SK-N-SH treated with all-trans-retinoic acid at 6 μM for 48 hours (cell line): ENCODE measurements at regions not wholly inside any gene's neighbourhood (a gene's known extent, or its start where the extent isn't known, plus 50 kb on each side); places are given as distances from the start of the nearest gene placed in this dataset.

ENCODE experiments used
- ARNTL ChIP-seq: fragments of 450-650 bp; formaldehyde crosslinking; IDR thresholded peaks from 2 replicates; pipeline ENCODE4 v1.5.0; 2020; ENCODE audit warnings: low read depth, mild to moderate bottlenecking, moderate library complexity, borderline replicate concordance
- CREB5 ChIP-seq: fragments of 250-450 bp; sonication (Bioruptor Pico); IDR thresholded peaks from 2 replicates; pipeline ENCODE4 v1.5.1; 2020; ENCODE audit warnings: low read depth, mild to moderate bottlenecking, moderate library complexity
- CSDC2 ChIP-seq: fragments of 250-450 bp; sonication (Bioruptor Pico); IDR thresholded peaks from 2 replicates; pipeline ENCODE4 v1.5.0; 2020; ENCODE audit warnings: mild to moderate bottlenecking, moderate library complexity
- CSRNP3 ChIP-seq: fragments of 250-450 bp; sonication (Bioruptor Pico); IDR thresholded peaks from 2 replicates; pipeline ENCODE4 v1.5.1; 2021; ENCODE audit warnings: mild to moderate bottlenecking, moderate library complexity
- GLIS3 ChIP-seq: fragments of 250-450 bp; sonication (Bioruptor Pico); IDR thresholded peaks from 2 replicates; pipeline ENCODE4 v1.5.0; 2020; ENCODE audit warnings: mild to moderate bottlenecking, moderate library complexity
- ISL1 ChIP-seq: fragments of 250-450 bp; sonication (Bioruptor Pico); IDR thresholded peaks from 2 replicates; pipeline ENCODE4 v2.1.2; 2022; ENCODE audit warnings: mild to moderate bottlenecking, moderate library complexity
- OSR1 ChIP-seq: fragments of 250-450 bp; sonication (Bioruptor Pico); IDR thresholded peaks from 2 replicates; pipeline ENCODE4 v1.8.0; 2022; ENCODE audit warnings: moderate library complexity, mild to moderate bottlenecking, inconsistent platforms
- TOX ChIP-seq: fragments of 250-450 bp; sonication (Bioruptor Pico); IDR thresholded peaks from 2 replicates; pipeline ENCODE4 v1.8.0; 2021; ENCODE audit warnings: mild to moderate bottlenecking, moderate library complexity, borderline replicate concordance
- TSHZ2 ChIP-seq: fragments of 250-450 bp; sonication (Bioruptor Pico); IDR thresholded peaks from 2 replicates; pipeline ENCODE4 v1.5.0; 2020; ENCODE audit warnings: mild to moderate bottlenecking, moderate library complexity
- ZC3H10 ChIP-seq: fragments of 250-450 bp; sonication (Bioruptor Pico); IDR thresholded peaks from 2 replicates; pipeline ENCODE4 v1.5.1; 2021; ENCODE audit warnings: mild to moderate bottlenecking, moderate library complexity
- ZFP3 ChIP-seq: fragments of 250-450 bp; sonication (Bioruptor Pico); IDR thresholded peaks from 2 replicates; pipeline ENCODE4 v1.5.0; 2020; ENCODE audit warnings: mild to moderate bottlenecking, moderate library complexity
- ZFP30 ChIP-seq: fragments of 450-650 bp; formaldehyde crosslinking; IDR thresholded peaks from 2 replicates; pipeline ENCODE4 v1.5.0; 2022; ENCODE audit warnings: mild to moderate bottlenecking, moderate library complexity
- TF ChIP-seq, protein P1 (sequence below): fragments of 250-450 bp; sonication (Bioruptor Pico); IDR thresholded peaks from 2 replicates; pipeline ENCODE4 v1.8.0; 2020; ENCODE audit warnings: mild to moderate bottlenecking, moderate library complexity, borderline replicate concordance
- TF ChIP-seq, protein P2 (sequence below): fragments of 250-450 bp; sonication (Bioruptor Pico); IDR thresholded peaks from 2 replicates; pipeline ENCODE4 v1.8.0; 2021; ENCODE audit warnings: low read depth, mild to moderate bottlenecking, moderate library complexity, borderline replicate concordance

GRCh38 chr5:58054018-58054417 lies 405.9 kb downstream of the PLK2 start:
- TF ChIP-seq, protein P1, sequence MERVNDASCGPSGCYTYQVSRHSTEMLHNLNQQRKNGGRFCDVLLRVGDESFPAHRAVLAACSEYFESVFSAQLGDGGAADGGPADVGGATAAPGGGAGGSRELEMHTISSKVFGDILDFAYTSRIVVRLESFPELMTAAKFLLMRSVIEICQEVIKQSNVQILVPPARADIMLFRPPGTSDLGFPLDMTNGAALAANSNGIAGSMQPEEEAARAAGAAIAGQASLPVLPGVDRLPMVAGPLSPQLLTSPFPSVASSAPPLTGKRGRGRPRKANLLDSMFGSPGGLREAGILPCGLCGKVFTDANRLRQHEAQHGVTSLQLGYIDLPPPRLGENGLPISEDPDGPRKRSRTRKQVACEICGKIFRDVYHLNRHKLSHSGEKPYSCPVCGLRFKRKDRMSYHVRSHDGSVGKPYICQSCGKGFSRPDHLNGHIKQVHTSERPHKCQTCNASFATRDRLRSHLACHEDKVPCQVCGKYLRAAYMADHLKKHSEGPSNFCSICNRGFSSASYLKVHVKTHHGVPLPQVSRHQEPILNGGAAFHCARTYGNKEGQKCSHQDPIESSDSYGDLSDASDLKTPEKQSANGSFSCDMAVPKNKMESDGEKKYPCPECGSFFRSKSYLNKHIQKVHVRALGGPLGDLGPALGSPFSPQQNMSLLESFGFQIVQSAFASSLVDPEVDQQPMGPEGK (CRISPR knock-in tag): no peak
- TF ChIP-seq GLIS3 (CRISPR knock-in tag) (no peak), CSRNP3 (CRISPR knock-in tag) (no peak), ZFP30 (CRISPR knock-in tag) (no peak), ZFP3 (CRISPR knock-in tag) (no peak), TOX (CRISPR knock-in tag) (no peak), ISL1 (CRISPR knock-in tag) (no peak), CREB5 (CRISPR knock-in tag) (no peak), ARNTL (CRISPR knock-in tag) (no peak), OSR1 (CRISPR knock-in tag) (no peak), TSHZ2 (CRISPR knock-in tag) (no peak), ZC3H10 (CRISPR knock-in tag) (no peak), CSDC2 (no peak)
- TF ChIP-seq, protein P2, sequence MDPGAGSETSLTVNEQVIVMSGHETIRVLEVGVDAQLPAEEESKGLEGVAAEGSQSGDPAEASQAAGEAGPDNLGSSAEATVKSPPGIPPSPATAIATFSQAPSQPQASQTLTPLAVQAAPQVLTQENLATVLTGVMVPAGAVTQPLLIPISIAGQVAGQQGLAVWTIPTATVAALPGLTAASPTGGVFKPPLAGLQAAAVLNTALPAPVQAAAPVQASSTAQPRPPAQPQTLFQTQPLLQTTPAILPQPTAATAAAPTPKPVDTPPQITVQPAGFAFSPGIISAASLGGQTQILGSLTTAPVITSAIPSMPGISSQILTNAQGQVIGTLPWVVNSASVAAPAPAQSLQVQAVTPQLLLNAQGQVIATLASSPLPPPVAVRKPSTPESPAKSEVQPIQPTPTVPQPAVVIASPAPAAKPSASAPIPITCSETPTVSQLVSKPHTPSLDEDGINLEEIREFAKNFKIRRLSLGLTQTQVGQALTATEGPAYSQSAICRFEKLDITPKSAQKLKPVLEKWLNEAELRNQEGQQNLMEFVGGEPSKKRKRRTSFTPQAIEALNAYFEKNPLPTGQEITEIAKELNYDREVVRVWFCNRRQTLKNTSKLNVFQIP (CRISPR knock-in tag): no peak
